Frontal cortex (tissue), 3 donors: ENCODE measurements at regions not wholly inside any gene's neighbourhood (a gene's known extent, or its start where the extent isn't known, plus 50 kb on each side); places are given as distances from the start of the nearest gene placed in this dataset.
A peak's percentile ranks its signal among the peaks of the same experiment; 100 is the strongest.

Source experiments
- DNase-seq, 2 donors: peaks; one replicate each; pipeline ENCODE4 v3.0.0; 2012; ENCODE audit warnings: low spot score in 2 of 2
- FAIRE-seq: peaks from 2 replicates; lab custom pipeline; 2012; peaks lifted over from hg19 to GRCh38; lab: Jason Lieb, UNC
- donor health status: control.
- donor health status: control.
- donor health status: control.

GRCh38 chr5:74576941-74577456 is 63.5 kb downstream of the ENC1 start:
- DNase-seq: peak in 1 of 2 donors; percentile 11
- FAIRE-seq: no peak

- FAIRE-seq: no peak
- peak in 1 of 2 donors; percentile 34 for DNase-seq
These were observed 64.6 kb downstream of the ENC1 start for GRCh38 chr5:74575741-74576538.

- DNase-seq (no peak), FAIRE-seq (no peak)
These were observed 70.3 kb downstream of the ENC1 start for GRCh38 chr5:74570250-74570649.

- FAIRE-seq (no peak), DNase-seq (no peak)
These were observed 73.0 kb downstream of the ENC1 start for GRCh38 chr5:74567411-74567995.

- FAIRE-seq: no peak
- no peak for DNase-seq
These were observed 78.4 kb downstream of the ENC1 start for GRCh38 chr5:74562122-74562521.

- FAIRE-seq (no peak), DNase-seq (no peak)
These were observed 80.3 kb downstream of the ENC1 start for GRCh38 chr5:74560245-74560644.

GRCh38 chr5:74556631-74557595 is 83.6 kb downstream of the ENC1 start:
- FAIRE-seq (no peak), DNase-seq (no peak)

- DNase-seq: no peak
- FAIRE-seq: no peak
These were observed 84.5 kb downstream of the ENC1 start for GRCh38 chr5:74556006-74556405.

GRCh38 chr5:74552101-74552500 is 88.4 kb downstream of the ENC1 start:
- FAIRE-seq (no peak), DNase-seq (no peak)

GRCh38 chr5:74550927-74551326 is 89.6 kb downstream of the ENC1 start:
- FAIRE-seq (no peak), DNase-seq (no peak)

- FAIRE-seq: no peak
These were observed 91.1 kb downstream of the ENC1 start for GRCh38 chr5:74549384-74549783.

GRCh38 chr5:74546796-74547195 is 93.7 kb downstream of the ENC1 start:
- DNase-seq (no peak), FAIRE-seq (no peak)

More at GRCh38 chr5:74549384-74549783, 91.1 kb downstream of the ENC1 start:
- DNase-seq: no peak

GRCh38 chr5:74544811-74545210 is 95.7 kb downstream of the ENC1 start:
- DNase-seq (no peak), FAIRE-seq (no peak)

- DNase-seq (no peak), FAIRE-seq (no peak)
These were observed 97.1 kb downstream of the ENC1 start for GRCh38 chr5:74543162-74543995.

GRCh38 chr5:74542482-74542881 is 98.0 kb downstream of the ENC1 start:
- DNase-seq (no peak), FAIRE-seq (no peak)

- no peak for FAIRE-seq
- no peak for DNase-seq
These were observed 99.1 kb downstream of the ENC1 start for GRCh38 chr5:74541381-74541781.

GRCh38 chr5:74540622-74541021 is 99.9 kb downstream of the ENC1 start:
- no peak for DNase-seq
- FAIRE-seq: no peak

- FAIRE-seq: no peak
These were observed 100.5 kb downstream of the ENC1 start for GRCh38 chr5:74539986-74540385.

GRCh38 chr5:74538206-74538661 is 102.3 kb downstream of the ENC1 start:
- FAIRE-seq: no peak
- no peak for DNase-seq

More at GRCh38 chr5:74539986-74540385, 100.5 kb downstream of the ENC1 start:
- DNase-seq: no peak
